ENCODE measurements at regions not wholly inside any gene's neighbourhood (a gene's known extent, or its start where the extent isn't known, plus 50 kb on each side); places are given as distances from the start of the nearest gene placed in this dataset.

DNA sequence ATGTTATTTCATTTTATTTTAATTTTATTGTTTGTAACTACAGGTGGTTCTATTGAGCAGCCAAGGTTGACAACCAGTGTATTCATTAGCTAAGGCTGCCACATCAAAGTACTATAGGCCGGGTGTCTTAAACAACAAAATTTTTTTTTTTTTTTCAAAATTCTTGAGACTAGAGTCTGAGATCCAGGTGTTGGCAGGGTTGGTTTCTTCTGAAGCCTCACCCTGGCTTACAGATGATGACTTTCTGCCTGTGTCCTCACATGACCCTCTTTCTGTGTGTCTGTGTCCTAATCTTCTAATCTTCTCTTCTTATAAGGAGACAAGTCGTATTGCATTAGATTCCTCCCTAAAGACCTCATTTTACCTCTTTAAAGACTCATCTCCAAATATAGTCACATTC is 208.4 kb downstream of the MANEA start:
- TF ChIP-seq, protein P1, sequence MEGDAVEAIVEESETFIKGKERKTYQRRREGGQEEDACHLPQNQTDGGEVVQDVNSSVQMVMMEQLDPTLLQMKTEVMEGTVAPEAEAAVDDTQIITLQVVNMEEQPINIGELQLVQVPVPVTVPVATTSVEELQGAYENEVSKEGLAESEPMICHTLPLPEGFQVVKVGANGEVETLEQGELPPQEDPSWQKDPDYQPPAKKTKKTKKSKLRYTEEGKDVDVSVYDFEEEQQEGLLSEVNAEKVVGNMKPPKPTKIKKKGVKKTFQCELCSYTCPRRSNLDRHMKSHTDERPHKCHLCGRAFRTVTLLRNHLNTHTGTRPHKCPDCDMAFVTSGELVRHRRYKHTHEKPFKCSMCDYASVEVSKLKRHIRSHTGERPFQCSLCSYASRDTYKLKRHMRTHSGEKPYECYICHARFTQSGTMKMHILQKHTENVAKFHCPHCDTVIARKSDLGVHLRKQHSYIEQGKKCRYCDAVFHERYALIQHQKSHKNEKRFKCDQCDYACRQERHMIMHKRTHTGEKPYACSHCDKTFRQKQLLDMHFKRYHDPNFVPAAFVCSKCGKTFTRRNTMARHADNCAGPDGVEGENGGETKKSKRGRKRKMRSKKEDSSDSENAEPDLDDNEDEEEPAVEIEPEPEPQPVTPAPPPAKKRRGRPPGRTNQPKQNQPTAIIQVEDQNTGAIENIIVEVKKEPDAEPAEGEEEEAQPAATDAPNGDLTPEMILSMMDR (IDR thresholded peaks at IDR 0.05; ENCODE audit: low read depth, low read length), result no peak
- no peak for TF ChIP-seq EZH2phosphoT487 (IDR thresholded peaks at IDR 0.05; ENCODE audit: low read depth)

Data from OCI-LY3 (cell line).